Natural killer cell (primary cell): ENCODE measurements at regions not wholly inside any gene's neighbourhood (a gene's known extent, or its start where the extent isn't known, plus 50 kb on each side); places are given as distances from the start of the nearest gene placed in this dataset.

ENCODE experiments used
- ATAC-seq, 3 donors: fragments of 150-1000 bp in 2 of 3; fragments of 200-7000 bp in 1 of 3; cut with Tn5 transposase; 1 replicate in 1 of 3; 2 replicates in 2 of 3; pipeline ENCODE4 v1.10.0; 2021; ENCODE audit warnings: mild to moderate bottlenecking in 2 of 3, moderate library complexity in 2 of 3
- DNase-seq, 2 donors: peaks; one replicate each; pipeline versions ENCODE4 v3.0.0 to v3.0.0-alpha.2; 2013 to 2021; ENCODE audit warnings: mixed read lengths in 1 of 2
- H3K27ac ChIP-seq: one replicate; pipeline ENCODE4 v1.5.1; 2013; ENCODE audit warnings: mild to moderate bottlenecking, low read length
- H3K27me3 ChIP-seq: one replicate; pipeline ENCODE4 v1.6.1; 2013; ENCODE audit warnings: low read length; ENCODE audit not compliant: control insufficient read depth, insufficient read depth
- H3K36me3 ChIP-seq: one replicate; pipeline ENCODE4 v1.6.1; 2013; ENCODE audit warnings: low read length; ENCODE audit not compliant: control insufficient read depth, insufficient read depth
- H3K4me1 ChIP-seq: one replicate; pipeline ENCODE4 v1.6.1; 2013; ENCODE audit warnings: low read length; ENCODE audit not compliant: control insufficient read depth, insufficient read depth
- H3K4me3 ChIP-seq: one replicate; pipeline ENCODE4 v1.5.1; 2013; ENCODE audit warnings: low read length
- H3K9me3 ChIP-seq: one replicate; pipeline ENCODE4 v1.6.1; 2013; ENCODE audit warnings: low read length; ENCODE audit not compliant: control insufficient read depth, insufficient read depth
- H3K27ac Mint-ChIP-seq, 2 donors: one replicate each; pipeline ENCODE4 v1.8.0; 2022; ENCODE audit warnings: mild to moderate bottlenecking in 2 of 2, mixed read lengths in 2 of 2, moderate library complexity in 1 of 2
- H3K27me3 Mint-ChIP-seq, 2 donors: one replicate each; pipeline ENCODE4 v1.8.0; 2022; ENCODE audit warnings: low read depth in 2 of 2, mixed read lengths in 2 of 2
- H3K36me3 Mint-ChIP-seq: one replicate; pipeline ENCODE4 v1.8.0; 2022; ENCODE audit warnings: mixed read lengths
- H3K4me1 Mint-ChIP-seq, 2 donors: one replicate each; pipeline ENCODE4 v1.8.0; 2022; ENCODE audit warnings: mixed read lengths in 2 of 2
- H3K4me3 Mint-ChIP-seq: one replicate; pipeline ENCODE4 v1.8.0; 2022; ENCODE audit warnings: mild to moderate bottlenecking, moderate library complexity, mixed read lengths
- H3K9me3 Mint-ChIP-seq, 2 donors: one replicate each; pipeline ENCODE4 v1.8.0; 2022; ENCODE audit warnings: mixed read lengths in 2 of 2
- CTCF ChIP-seq: fragments of 200-600 bp; IDR thresholded peaks from one replicate; pipeline ENCODE4 v1.8.0; 2022; ENCODE audit warnings: antibody characterized with exemption
- WGBS: methylation state at CpG from one replicate; pipeline ENCODE4 v1.1.7; 2013; ENCODE audit warnings: missing lambda C conversion rate; ENCODE audit not compliant: insufficient coverage; 5-methylcytosine and 5-hydroxymethylcytosine counted together
- intact Hi-C: fragments of 100-400 bp; cut with micrococcal nuclease; formaldehyde crosslinking; loops from one replicate; pipeline ENCODE4 v1.14.2; 2022

- Histone ChIP-seq H3K4me3 (no peak overlapping the region), H3K27me3 (no peaks in the 10 kb centered on the region), H3K27ac (no peak overlapping the region), H3K9me3 (no peaks in the 10 kb centered on the region), H3K36me3 (no peaks in the 10 kb centered on the region), H3K4me1 (no peaks in the 10 kb centered on the region)
- Mint-ChIP-seq H3K9me3 (no peaks in the 10 kb centered on the region), H3K27ac (no peak overlapping the region), H3K4me3 (no peak overlapping the region), H3K27me3 (peaks cover 5 to 13% of the 10 kb centered on the region in 2 donors), H3K4me1 (no peaks in the 10 kb centered on the region), H3K36me3 (no peaks in the 10 kb centered on the region)
- DNase-seq (no peak), ATAC-seq (no peak)
- no peak for TF ChIP-seq CTCF
- intact Hi-C loops, result no loop called here
- 89% methylated on average over 8 of the region's 8 CpGs for WGBS
Observed at GRCh38 chr7:23963461-23964165, 253.6 kb downstream of the STK31 start.

GRCh38 chr7:23964715-23965114 is 254.7 kb downstream of the STK31 start:
- WGBS, result 84% methylated on average over 7 of the region's 7 CpGs
- no peak overlapping the region for H3K27ac Mint-ChIP-seq
- ATAC-seq (no peak), DNase-seq (no peak)
- H3K4me3 Mint-ChIP-seq, result no peak overlapping the region
- no peak overlapping the region for H3K4me3 ChIP-seq
- H3K4me1 ChIP-seq, result no peaks in the 10 kb centered on the region
- no peaks in the 10 kb centered on the region for H3K9me3 ChIP-seq
- H3K9me3 Mint-ChIP-seq, result no peaks in the 10 kb centered on the region
- no peaks in the 10 kb centered on the region for H3K27me3 ChIP-seq
- H3K36me3 Mint-ChIP-seq, result no peaks in the 10 kb centered on the region
- H3K36me3 ChIP-seq, result no peaks in the 10 kb centered on the region
- no peaks in the 10 kb centered on the region for H3K4me1 Mint-ChIP-seq
- intact Hi-C loops, result no loop called here
- H3K27me3 Mint-ChIP-seq, result peaks cover 5 to 13% of the 10 kb centered on the region in 2 donors
- no peak for TF ChIP-seq CTCF
- H3K27ac ChIP-seq, result no peak overlapping the region

GRCh38 chr7:23965296-23965695 is 255.3 kb downstream of the STK31 start:
- Histone ChIP-seq H3K27ac (no peak overlapping the region), H3K9me3 (no peaks in the 10 kb centered on the region), H3K36me3 (no peaks in the 10 kb centered on the region), H3K4me3 (no peak overlapping the region), H3K4me1 (no peaks in the 10 kb centered on the region), H3K27me3 (no peaks in the 10 kb centered on the region)
- intact Hi-C loops, result no loop called here
- Mint-ChIP-seq H3K27me3 (peaks cover 5 to 13% of the 10 kb centered on the region in 2 donors), H3K4me1 (no peaks in the 10 kb centered on the region), H3K36me3 (no peaks in the 10 kb centered on the region), H3K27ac (no peak overlapping the region), H3K4me3 (no peak overlapping the region), H3K9me3 (no peaks in the 10 kb centered on the region)
- TF ChIP-seq CTCF, result no peak
- DNase-seq (no peak), ATAC-seq (no peak)
- WGBS, result 95% methylated on average over 5 of the region's 5 CpGs

- DNase-seq (no peak), ATAC-seq (no peak)
- H3K4me1 Mint-ChIP-seq, result no peaks in the 10 kb centered on the region
- H3K4me3 Mint-ChIP-seq, result no peak overlapping the region
- H3K27ac Mint-ChIP-seq, result no peak overlapping the region
- Histone ChIP-seq H3K36me3 (no peaks in the 10 kb centered on the region), H3K4me3 (no peak overlapping the region), H3K9me3 (no peaks in the 10 kb centered on the region), H3K4me1 (no peaks in the 10 kb centered on the region), H3K27me3 (no peaks in the 10 kb centered on the region), H3K27ac (no peak overlapping the region)
- no peaks in the 10 kb centered on the region for H3K9me3 Mint-ChIP-seq
- H3K36me3 Mint-ChIP-seq, result no peaks in the 10 kb centered on the region
- intact Hi-C loops, result no loop called here
- no peak for TF ChIP-seq CTCF
- no peaks in the 10 kb centered on the region for H3K27me3 Mint-ChIP-seq
Observed at GRCh38 chr7:23966941-23967340, 256.9 kb downstream of the STK31 start.
